GM12865 (cell line): ENCODE measurements at regions not wholly inside any gene's neighbourhood (a gene's known extent, or its start where the extent isn't known, plus 50 kb on each side); places are given as distances from the start of the nearest gene placed in this dataset.

Source experiments
- DNase-seq: peaks from one replicate; pipeline ENCODE4 v3.0.0; 2010; ENCODE audit warnings: low read depth
- H3K4me3 ChIP-seq: 2 replicates; pipeline ENCODE4 v1.5.1; 2011; ENCODE audit warnings: mild to moderate bottlenecking, low read depth, low read length, control low read depth
- CTCF ChIP-seq: IDR thresholded peaks from 2 replicates; pipeline ENCODE4 v1.5.1; 2011; ENCODE audit warnings: low read length, control low read depth, low read depth, inconsistent platforms; ENCODE audit not compliant: insufficient read depth; ENCODE audit errors: missing control alignments

- no peak overlapping the region for H3K4me3 ChIP-seq
- no peak for TF ChIP-seq CTCF
- DNase-seq, result no peak
Measured at GRCh38 chr3:27905625-27906024, 183.5 kb upstream of the EOMES start.

GRCh38 chr3:27907148-27907547 lies 185.0 kb upstream of the EOMES start:
- no peak for DNase-seq
- no peak overlapping the region for H3K4me3 ChIP-seq
- no peak for TF ChIP-seq CTCF

- H3K4me3 ChIP-seq, result no peak overlapping the region
- no peak for DNase-seq
- TF ChIP-seq CTCF, result no peak
Measured at GRCh38 chr3:27907929-27908328, 185.8 kb upstream of the EOMES start.

GRCh38 chr3:27910456-27910855 lies 188.3 kb upstream of the EOMES start:
- DNase-seq, result no peak
- TF ChIP-seq CTCF, result no peak
- H3K4me3 ChIP-seq, result no peak overlapping the region

- DNase-seq, result peak; percentile 27
- TF ChIP-seq CTCF, result no peak
- no peak overlapping the region for H3K4me3 ChIP-seq
Measured at GRCh38 chr3:27914199-27914598, 192.1 kb upstream of the EOMES start.

GRCh38 chr3:27923349-27924068 lies 201.4 kb upstream of the EOMES start:
- no peak overlapping the region for H3K4me3 ChIP-seq
- no peak for DNase-seq
- TF ChIP-seq CTCF, result no peak

GRCh38 chr3:27927882-27928281 lies 205.8 kb upstream of the EOMES start:
- no peak for TF ChIP-seq CTCF
- H3K4me3 ChIP-seq, result no peak overlapping the region
- no peak for DNase-seq
